K562 (cell line): ENCODE measurements at regions not wholly inside any gene's neighbourhood (a gene's known extent, or its start where the extent isn't known, plus 50 kb on each side); places are given as distances from the start of the nearest gene placed in this dataset.

Source experiments
- ATAC-seq: fragments of 200-7000 bp; cut with Tn5 transposase; 3 replicates; pipeline ENCODE4 v1.9.1; 2020; ENCODE audit warnings: moderate library complexity
- BruUV-seq: library from RNA; stranded (reverse); fragments of 400-500 nt; replicated peaks from 2 replicates; lab custom pipeline; 2021; lab: Mats Ljungman, UMichigan
- CTCF ChIA-PET: fragments of 300-600 bp; formaldehyde crosslinking; extraction: SDS; loops from one replicate; lab custom pipeline; 2021; ENCODE audit warnings: low intra/inter-chr PET ratio; lab: Yijun Ruan, JAX
- POLR2A ChIA-PET: fragments of 300-600, 350-650 bp; sonication (Branson Sonifier 250); formaldehyde crosslinking; extraction: SDS; loops from one replicate; lab custom pipeline; 2021; ENCODE audit warnings: antibody characterized with exemption, inconsistent platforms; lab: Yijun Ruan, JAX
- DNase-seq, 4 experiments: peaks; one replicate each; pipeline versions ENCODE4 v3.0.0 to v3.0.0-alpha.2; 2011 to 2018; ENCODE audit warnings: low spot score in 3 of 4, mixed read lengths in 3 of 4; ENCODE audit errors: extremely low read depth in 1 of 4
- FAIRE-seq: peaks from 2 replicates; lab custom pipeline; 2011; peaks lifted over from hg19 to GRCh38; lab: Jason Lieb, UNC
- H2AFZ ChIP-seq: 2 replicates; pipeline ENCODE4 v1.6.0; 2011; ENCODE audit warnings: low read depth, low read length, control low read depth, inconsistent platforms
- H3K27ac ChIP-seq: fragments of 200-600 bp; 3 replicates; pipeline ENCODE4 v1.8.0; 2011; ENCODE audit warnings: low read depth, mild to moderate bottlenecking, control low read depth, inconsistent platforms, low read length, moderate library complexity, mixed read lengths; ENCODE audit errors: extremely low read depth
- H3K27me3 ChIP-seq, 2 experiments: fragments of 300-600 bp in 1 of 2; 2 replicates in 1 of 2; 3 replicates in 1 of 2; pipeline versions ENCODE4 v1.6.0 to v1.8.0; 2011; ENCODE audit warnings: inconsistent platforms in 2 of 2, low read length in 2 of 2, mild to moderate bottlenecking in 1 of 2, mixed read lengths in 1 of 2, moderate library complexity in 1 of 2; ENCODE audit not compliant: control insufficient read depth in 2 of 2, insufficient read depth in 2 of 2
- H3K36me3 ChIP-seq: fragments of 300-600 bp; 3 replicates; pipeline ENCODE4 v1.8.0; 2011; ENCODE audit warnings: mild to moderate bottlenecking, low read length, inconsistent platforms; ENCODE audit not compliant: control insufficient read depth, insufficient read depth
- H3K4me1 ChIP-seq, 2 experiments: fragments of 200-600 bp in 1 of 2; replicated peaks in 1 of 2; 2 replicates in 1 of 2; 3 replicates in 1 of 2; pipeline versions ENCODE4 v1.5.1 to v1.8.0; 2011; ENCODE audit warnings: inconsistent platforms in 2 of 2, low read length in 2 of 2, mild to moderate bottlenecking in 1 of 2, mixed read lengths in 1 of 2, moderate library complexity in 1 of 2; ENCODE audit not compliant: control insufficient read depth in 2 of 2, insufficient read depth in 2 of 2
- H3K4me2 ChIP-seq: 2 replicates; pipeline ENCODE4 v1.6.1; 2011; ENCODE audit warnings: low read length, control low read depth, inconsistent platforms, mixed read lengths; ENCODE audit not compliant: insufficient read depth
- H3K4me3 ChIP-seq: fragments of 200-600 bp; sonication (generic), shearing (Covaris generic); 2 replicates; pipeline ENCODE4 v1.5.1; 2016; ENCODE audit warnings: control low read depth, inconsistent platforms
- H3K79me2 ChIP-seq: fragments of 200-600 bp; 3 replicates; pipeline ENCODE4 v1.8.0; 2011; ENCODE audit warnings: low read length, inconsistent platforms; ENCODE audit not compliant: control insufficient read depth, insufficient read depth
- H3K9ac ChIP-seq, 2 experiments: 2 replicates each; pipeline versions ENCODE4 v1.6.0 to v1.6.1; 2011; ENCODE audit warnings: low read depth in 2 of 2, low read length in 2 of 2, control low read depth in 1 of 2, inconsistent platforms in 1 of 2, mild to moderate bottlenecking in 1 of 2, mixed read lengths in 1 of 2; ENCODE audit not compliant: insufficient read depth in 1 of 2
- H3K9me1 ChIP-seq: one replicate; pipeline ENCODE4 v1.6.0; 2011; ENCODE audit warnings: inconsistent platforms, mild to moderate bottlenecking, low read length, moderate library complexity; ENCODE audit not compliant: control insufficient read depth, insufficient read depth
- H3K9me3 ChIP-seq: replicated peaks from 2 replicates; pipeline ENCODE4 v1.5.1; 2011; ENCODE audit warnings: low read depth, low read length, inconsistent platforms; ENCODE audit not compliant: control insufficient read depth, insufficient read depth
- H4K20me1 ChIP-seq: replicated peaks from 2 replicates; pipeline ENCODE4 v1.6.1; 2011; ENCODE audit warnings: low read length, inconsistent platforms, mixed read lengths; ENCODE audit not compliant: control insufficient read depth, insufficient read depth
- SPI1 ChIP-seq: IDR thresholded peaks from 2 replicates; pipeline ENCODE4 v1.6.1; 2011; ENCODE audit warnings: low read depth, low read length, control low read depth, borderline replicate concordance
- ZKSCAN1 ChIP-seq: fragments of 150-350 bp; IDR thresholded peaks from 2 replicates; pipeline ENCODE4 v1.6.1; 2016; ENCODE audit warnings: low read depth, low read length
- ZNF76 ChIP-seq: fragments of 250-450 bp; sonication (Bioruptor Pico); IDR thresholded peaks from 2 replicates; pipeline ENCODE4 v1.4.0; 2020; ENCODE audit warnings: mild to moderate bottlenecking, moderate library complexity, borderline replicate concordance
- in situ Hi-C: fragments of 300-500 bp; cut with MboI; formaldehyde crosslinking; loops from 4 replicates; pipeline ENCODE4 v1.15.0; 2018; ENCODE audit warnings: inconsistent platforms, mixed read lengths
- intact Hi-C: fragments of 100-400 bp; cut with micrococcal nuclease; formaldehyde crosslinking; loops from 2 replicates; pipeline ENCODE4 v1.14.2; 2022
- TF ChIP-seq, protein P1 (sequence below): sonication (generic); formaldehyde crosslinking; IDR thresholded peaks from 2 replicates; pipeline ENCODE4 v1.9.0; 2022; ENCODE audit warnings: mild to moderate bottlenecking, missing genetic modification reagents
- TF ChIP-seq, protein P2 (sequence below): fragments of 450-650 bp; formaldehyde crosslinking; IDR thresholded peaks from 2 replicates; pipeline ENCODE4 v1.4.0; 2022; ENCODE audit warnings: mild to moderate bottlenecking, moderate library complexity
- TF ChIP-seq, protein P3 (sequence below): sonication (generic); formaldehyde crosslinking; IDR thresholded peaks from 2 replicates; pipeline ENCODE4 v1.8.0; 2022; ENCODE audit warnings: mild to moderate bottlenecking, missing genetic modification reagents, borderline replicate concordance

DNA sequence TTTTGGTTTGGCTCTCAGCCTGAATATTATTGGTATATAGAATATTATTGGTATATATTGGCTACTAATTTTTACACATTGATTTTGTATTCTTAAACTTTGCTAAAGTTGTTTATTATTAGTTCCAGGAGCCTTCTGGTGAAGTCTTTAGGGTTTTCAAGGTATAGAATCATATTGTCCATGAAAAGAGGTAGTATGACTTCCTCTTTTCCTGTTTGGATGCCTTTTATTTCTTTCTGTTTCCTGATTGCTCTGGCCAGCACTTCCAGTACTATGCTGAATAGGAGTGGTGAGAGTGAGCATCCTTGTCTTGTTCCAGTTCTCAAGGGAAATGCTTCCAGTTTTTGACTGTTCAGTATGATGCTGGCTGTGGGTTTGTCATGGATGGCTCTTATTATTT lies 107.3 kb upstream of the LIPC start:
- Histone ChIP-seq H4K20me1 (no peaks in the 10 kb centered on the region), H3K4me2 (no peak overlapping the region), H3K79me2 (no peaks in the 10 kb centered on the region), H3K36me3 (no peaks in the 10 kb centered on the region), H3K4me1 (peaks cover 0 to under 1% of the 10 kb centered on the region in 2 experiments; a peak in 1 of 5 replicates), H3K27me3 (no peaks in the 10 kb centered on the region), H3K9me3 (no peaks in the 10 kb centered on the region)
- CTCF ChIA-PET, result no interaction called here
- no peak for DNase-seq
- no TSS peak for BruUV-seq
- FAIRE-seq, result no peak
- in situ Hi-C loops, result no loop called here
- TF ChIP-seq, protein P1, sequence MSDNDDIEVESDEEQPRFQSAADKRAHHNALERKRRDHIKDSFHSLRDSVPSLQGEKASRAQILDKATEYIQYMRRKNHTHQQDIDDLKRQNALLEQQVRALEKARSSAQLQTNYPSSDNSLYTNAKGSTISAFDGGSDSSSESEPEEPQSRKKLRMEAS, result no peak
- TF ChIP-seq SPI1 (peak; percentile 75), ZNF76 (CRISPR knock-in tag) (no peak), ZKSCAN1 (no peak)
- TF ChIP-seq, protein P2, sequence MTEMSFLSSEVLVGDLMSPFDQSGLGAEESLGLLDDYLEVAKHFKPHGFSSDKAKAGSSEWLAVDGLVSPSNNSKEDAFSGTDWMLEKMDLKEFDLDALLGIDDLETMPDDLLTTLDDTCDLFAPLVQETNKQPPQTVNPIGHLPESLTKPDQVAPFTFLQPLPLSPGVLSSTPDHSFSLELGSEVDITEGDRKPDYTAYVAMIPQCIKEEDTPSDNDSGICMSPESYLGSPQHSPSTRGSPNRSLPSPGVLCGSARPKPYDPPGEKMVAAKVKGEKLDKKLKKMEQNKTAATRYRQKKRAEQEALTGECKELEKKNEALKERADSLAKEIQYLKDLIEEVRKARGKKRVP (CRISPR knock-in tag), result no peak
- TF ChIP-seq, protein P3, sequence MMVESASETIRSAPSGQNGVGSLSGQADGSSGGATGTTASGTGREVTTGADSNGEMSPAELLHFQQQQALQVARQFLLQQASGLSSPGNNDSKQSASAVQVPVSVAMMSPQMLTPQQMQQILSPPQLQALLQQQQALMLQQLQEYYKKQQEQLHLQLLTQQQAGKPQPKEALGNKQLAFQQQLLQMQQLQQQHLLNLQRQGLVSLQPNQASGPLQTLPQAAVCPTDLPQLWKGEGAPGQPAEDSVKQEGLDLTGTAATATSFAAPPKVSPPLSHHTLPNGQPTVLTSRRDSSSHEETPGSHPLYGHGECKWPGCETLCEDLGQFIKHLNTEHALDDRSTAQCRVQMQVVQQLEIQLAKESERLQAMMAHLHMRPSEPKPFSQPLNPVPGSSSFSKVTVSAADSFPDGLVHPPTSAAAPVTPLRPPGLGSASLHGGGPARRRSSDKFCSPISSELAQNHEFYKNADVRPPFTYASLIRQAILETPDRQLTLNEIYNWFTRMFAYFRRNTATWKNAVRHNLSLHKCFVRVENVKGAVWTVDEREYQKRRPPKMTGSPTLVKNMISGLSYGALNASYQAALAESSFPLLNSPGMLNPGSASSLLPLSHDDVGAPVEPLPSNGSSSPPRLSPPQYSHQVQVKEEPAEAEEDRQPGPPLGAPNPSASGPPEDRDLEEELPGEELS (CRISPR knock-in tag), result no peak
- TF ChIP-seq, all 486 proteins: peak for 1
- POLR2A ChIA-PET, result no interaction called here
- Histone ChIP-seq H2AFZ (no peak overlapping the region), H3K9ac (no peak overlapping the region), H3K9me1 (no peaks in the 10 kb centered on the region), H3K4me3 (no peak overlapping the region), H3K27ac (no peak overlapping the region)
- no peak for ATAC-seq
- intact Hi-C loops, result no loop called here
